GM19452 (cell line): ENCODE measurements at regions not wholly inside any gene's neighbourhood (a gene's known extent, or its start where the extent isn't known, plus 50 kb on each side); places are given as distances from the start of the nearest gene placed in this dataset.
"Not testable (repeated sequence)": the region's sequence is repeated elsewhere in the genome, so short reads cannot be mapped to it uniquely, and the experiment has no call there.

Source experiments
- ATAC-seq: cut with Tn5 transposase; IDR thresholded peaks from one replicate; pipeline ENCODE4 v1.9.1; 2021; ENCODE audit not compliant: unreplicated experiment

DNA sequence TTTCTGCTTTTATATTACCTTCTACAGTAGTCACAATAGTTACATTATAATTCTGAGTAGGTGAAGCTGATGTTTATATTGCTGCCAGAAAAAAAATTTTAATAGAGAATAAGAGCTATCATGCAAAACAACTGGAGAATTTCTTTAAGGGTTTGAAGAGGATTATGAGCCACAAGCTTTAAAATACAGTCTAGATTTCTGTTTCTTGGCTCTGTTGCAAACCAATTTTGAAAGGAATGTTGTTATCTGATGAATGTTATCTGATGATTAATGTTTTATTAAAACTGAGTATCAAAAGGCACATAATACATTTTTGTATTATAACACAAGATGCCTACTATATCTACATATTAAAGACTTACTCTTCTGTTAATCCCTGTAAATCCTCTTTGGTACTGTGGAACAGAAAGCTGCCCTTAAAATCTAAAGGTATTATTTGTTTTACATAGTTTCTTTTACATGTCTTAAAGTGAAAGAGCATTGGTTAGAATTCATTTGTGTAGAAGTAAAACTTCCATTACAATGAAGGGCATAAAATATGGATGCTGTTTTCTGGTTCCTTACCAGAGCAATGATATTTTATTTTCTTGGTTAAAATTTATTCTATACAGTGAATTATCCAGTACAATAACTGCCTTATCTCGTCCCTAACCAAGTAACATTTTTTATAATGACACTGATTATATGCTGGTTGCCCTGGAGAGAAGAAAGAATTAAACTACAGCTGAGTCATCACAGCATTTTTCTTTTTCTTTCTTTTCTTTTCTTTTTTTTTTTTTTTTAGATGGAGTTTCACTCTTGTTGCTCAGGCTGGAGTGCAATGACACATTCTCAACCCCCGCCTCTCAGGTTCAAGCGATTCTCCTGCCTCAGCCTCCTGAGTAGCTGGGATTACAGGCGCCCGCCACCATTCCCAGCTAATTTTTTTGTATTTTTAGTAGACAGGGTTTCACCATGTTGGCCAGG is 205.7 kb downstream of the TANC2 start:
- no peak for ATAC-seq

DNA sequence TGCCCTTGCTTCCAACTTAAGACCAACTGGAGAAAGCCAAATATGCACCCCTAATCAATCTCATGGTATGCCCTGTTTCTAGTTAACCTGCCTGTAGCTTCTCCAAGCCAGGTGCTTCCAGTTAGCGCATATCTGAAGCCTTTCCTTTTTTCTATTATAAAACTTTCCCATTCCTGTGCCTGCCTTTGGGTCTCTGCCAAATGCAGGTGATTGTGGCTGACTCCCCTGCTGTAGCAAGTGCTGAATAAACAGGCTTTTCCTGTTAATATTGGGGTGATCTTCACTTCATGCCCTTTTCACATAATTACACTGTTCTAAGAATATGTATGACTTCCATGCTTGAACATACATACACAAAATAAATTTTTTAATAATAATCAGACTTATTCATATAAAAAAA is 207.4 kb downstream of the TANC2 start:
- no peak for ATAC-seq

GRCh38 chr17:63173903-63174302 is 207.9 kb downstream of the TANC2 start:
- ATAC-seq: no peak

DNA sequence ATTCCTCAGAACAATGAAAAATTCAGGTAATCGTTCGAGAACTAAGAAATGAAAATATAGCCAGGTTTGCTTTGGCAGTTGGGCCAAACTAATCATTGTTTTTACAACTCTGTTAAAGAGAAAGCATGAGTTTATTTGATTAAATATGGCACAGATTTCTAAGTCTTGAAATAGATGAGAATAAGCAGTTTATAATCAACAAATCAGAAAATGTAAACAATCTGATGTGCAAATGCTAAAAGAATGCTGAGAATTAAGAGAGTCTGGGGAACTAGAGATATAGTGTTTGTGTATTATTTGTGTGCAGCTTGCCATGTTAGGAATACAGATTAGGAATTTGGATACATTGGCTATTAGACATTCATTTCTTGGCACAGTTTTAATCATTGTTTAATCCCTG is 212.5 kb downstream of the TANC2 start:
- no peak for ATAC-seq

- ATAC-seq: no peak
Observed at GRCh38 chr17:63181856-63182255, 215.8 kb downstream of the TANC2 start.

DNA sequence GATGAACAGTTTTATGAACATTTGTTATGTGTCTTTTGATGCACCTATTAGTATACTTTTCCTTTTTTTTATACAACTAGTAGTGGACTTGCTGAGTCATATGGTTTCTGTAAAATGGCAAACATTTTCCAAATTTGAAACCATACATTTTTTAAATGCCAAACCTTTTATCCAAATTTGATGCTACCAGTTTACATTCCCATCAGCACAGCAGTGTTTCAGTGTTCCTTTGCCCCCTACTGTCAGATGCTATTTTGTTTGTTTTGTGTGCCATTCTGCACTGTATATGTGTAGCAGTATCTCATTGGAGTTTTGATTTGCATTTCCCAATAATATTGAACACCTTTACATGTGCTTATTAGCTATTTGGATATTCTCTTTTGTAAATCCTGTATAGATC is 219.4 kb downstream of the TANC2 start:
- ATAC-seq: no peak

DNA sequence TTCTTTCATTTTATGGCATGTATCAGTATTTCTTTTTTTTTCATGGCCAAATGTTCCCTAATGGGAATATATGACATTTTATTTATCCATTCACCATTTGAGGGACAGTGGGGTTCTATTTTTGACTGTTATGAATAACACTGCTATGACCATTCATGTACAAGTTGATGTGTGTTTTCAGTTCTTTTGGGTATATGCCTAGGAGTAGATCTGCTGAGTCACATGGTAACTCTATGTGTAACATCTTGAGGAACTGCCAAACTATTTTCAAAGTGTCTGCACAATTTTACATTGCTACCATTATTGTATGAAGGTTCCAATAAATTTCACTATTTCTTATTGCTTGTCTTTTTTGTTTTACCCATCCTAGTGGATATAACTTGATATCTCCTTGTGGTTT is 223.0 kb downstream of the TANC2 start:
- ATAC-seq: no peak

DNA sequence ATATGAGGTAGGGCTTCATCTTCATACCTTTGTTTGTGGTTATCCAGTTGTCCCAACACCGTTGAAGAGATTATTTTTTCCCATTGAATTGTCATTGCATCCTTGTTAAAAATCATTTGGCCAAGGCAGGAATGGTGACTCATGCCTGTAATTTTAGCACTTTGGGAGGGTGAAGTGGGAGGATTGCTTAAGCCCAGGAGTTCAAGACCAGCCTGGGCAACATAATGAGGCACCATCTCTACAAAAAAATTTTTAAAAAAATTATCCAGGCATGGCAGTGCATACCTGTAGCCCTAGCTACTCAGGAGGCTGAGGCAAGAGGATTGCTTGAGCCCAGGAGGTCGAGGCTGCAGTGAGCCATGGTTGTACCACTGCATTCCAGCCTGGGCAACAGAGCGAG is 223.9 kb downstream of the TANC2 start:
- no peak for ATAC-seq

- ATAC-seq: no peak
Observed at GRCh38 chr17:63190821-63191370, 224.9 kb downstream of the TANC2 start.

GRCh38 chr17:63191610-63192009 is 225.6 kb downstream of the TANC2 start:
- ATAC-seq: no peak

DNA sequence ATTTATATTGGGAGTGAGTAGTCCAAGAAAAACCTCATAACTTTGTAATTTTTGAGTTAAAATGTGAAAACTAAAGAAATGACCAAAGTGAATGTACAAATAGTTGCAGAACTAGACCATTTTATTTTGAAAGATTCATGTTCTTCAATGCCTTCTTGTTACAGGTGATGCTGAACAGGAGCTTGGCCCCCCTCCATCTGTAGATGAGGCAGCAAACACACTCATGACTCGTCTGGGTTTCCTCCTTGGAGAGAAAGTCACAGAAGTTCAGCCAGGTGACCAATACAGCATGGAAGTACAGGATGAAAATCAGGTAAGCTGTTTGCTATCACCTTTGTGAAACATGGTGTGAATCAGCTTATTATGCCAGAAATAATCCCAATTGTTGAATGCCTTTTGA is 227.8 kb downstream of the TANC2 start:
- no peak for ATAC-seq

GRCh38 chr17:63196772-63197335 is 230.8 kb downstream of the TANC2 start:
- ATAC-seq: no peak

DNA sequence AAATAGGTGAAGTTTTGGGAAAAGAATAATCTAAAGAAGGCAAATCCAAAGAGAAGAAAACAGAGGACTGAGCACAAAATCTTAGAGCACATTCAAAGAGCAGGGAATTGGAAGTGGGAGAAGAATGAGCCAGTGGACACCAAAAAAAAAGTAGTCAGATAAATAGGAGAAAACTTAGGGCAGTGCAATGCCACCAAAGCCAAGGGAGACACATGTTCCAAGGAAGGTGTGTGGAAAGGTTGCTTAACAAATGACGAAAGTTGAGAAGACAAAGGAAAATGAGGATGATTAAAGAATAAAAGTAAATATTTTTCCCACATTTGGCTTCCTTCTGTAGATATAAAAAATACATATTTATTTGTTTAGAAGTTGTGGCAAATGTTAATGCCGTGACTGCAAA is 237.6 kb downstream of the TANC2 start:
- no peak for ATAC-seq

DNA sequence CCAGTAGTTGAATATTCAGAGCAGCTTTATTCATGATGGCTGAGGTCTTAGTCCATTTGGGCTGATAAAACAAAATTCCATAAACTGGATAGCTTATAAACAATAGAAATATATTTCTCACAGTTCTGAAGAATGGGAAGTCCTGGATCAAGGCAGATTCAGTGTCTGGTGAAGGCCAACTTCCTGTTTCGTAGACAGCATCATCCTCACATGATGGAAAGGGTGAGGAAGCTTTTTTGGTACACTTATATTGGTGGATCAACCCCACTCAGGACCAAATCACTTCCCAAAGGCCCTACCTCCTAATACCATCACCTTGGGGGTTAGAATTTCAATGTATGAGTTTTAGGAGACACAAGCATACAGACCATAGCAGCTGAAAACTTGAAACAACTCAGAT is 224.2 kb downstream of the CYB561 start:
- no peak for ATAC-seq

DNA sequence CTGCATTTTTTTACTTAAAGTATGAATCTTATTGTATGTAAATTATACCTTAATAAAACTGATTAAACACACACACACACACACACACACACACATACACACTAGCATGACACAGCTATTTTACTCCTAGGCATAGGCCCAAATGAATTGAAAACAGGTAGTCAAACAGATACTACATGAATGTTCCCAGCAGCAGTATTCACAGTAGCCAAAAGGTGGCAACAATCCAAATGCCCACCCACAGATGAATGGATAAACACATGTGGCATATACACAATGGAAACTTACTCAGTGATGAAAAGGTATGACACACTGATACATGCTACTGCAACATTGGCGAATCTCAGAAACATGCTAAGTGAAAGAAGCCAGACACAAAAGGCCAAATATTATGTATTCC is 223.5 kb downstream of the CYB561 start:
- ATAC-seq: no peak

GRCh38 chr17:63223212-63223911 is 222.7 kb downstream of the CYB561 start:
- no peak for ATAC-seq

GRCh38 chr17:63224644-63225043 is 221.5 kb downstream of the CYB561 start:
- no peak for ATAC-seq

- not testable (repeated sequence) for ATAC-seq
Observed at GRCh38 chr17:63226720-63227119, 219.4 kb downstream of the CYB561 start.

GRCh38 chr17:63231015-63231620 is 215.0 kb downstream of the CYB561 start:
- not testable (repeated sequence) for ATAC-seq

GRCh38 chr17:63232565-63233310 is 213.4 kb downstream of the CYB561 start:
- ATAC-seq: no peak
